ENCODE measurements at regions not wholly inside any gene's neighbourhood (a gene's known extent, or its start where the extent isn't known, plus 50 kb on each side); places are given as distances from the start of the nearest gene placed in this dataset.
"Not testable (repeated sequence)": the region's sequence is repeated elsewhere in the genome, so short reads cannot be mapped to it uniquely, and the experiment has no call there.

DNA sequence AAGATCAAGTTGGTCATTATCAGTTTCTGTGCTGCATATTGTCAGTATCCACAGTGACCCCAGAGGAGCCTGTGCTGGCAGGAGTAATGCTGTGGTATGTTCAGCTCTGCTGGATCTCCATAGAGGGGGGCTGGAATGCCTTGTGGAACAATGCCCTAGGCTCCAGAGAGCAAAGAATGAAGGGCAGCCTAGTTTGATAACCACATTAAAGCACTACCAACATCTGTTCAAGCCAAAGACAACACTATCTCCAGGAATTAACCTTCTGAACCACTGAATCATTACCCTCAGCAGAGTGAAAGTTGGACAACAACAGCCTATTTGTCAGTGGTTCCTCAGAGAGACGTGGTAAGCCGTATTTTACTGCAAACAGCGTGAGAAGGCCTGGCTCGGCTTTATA, 192.3 kb upstream of the CXorf66 start:
- DNase-seq (no peak), ATAC-seq (no peak)
- Histone ChIP-seq H3K9me3 (no peaks in the 10 kb centered on the region), H3K27me3 (no peaks in the 10 kb centered on the region), H3K27ac (no peak overlapping the region), H3K36me3 (replicated peaks in 1 of 2; ENCODE audit: insufficient read depth in 1 of 2, low read depth in 2 of 2) (no peaks in the 10 kb centered on the region), H3K4me1 (no peaks in the 10 kb centered on the region), H3K4me3 (no peak overlapping the region)
- TF ChIP-seq, protein P1, sequence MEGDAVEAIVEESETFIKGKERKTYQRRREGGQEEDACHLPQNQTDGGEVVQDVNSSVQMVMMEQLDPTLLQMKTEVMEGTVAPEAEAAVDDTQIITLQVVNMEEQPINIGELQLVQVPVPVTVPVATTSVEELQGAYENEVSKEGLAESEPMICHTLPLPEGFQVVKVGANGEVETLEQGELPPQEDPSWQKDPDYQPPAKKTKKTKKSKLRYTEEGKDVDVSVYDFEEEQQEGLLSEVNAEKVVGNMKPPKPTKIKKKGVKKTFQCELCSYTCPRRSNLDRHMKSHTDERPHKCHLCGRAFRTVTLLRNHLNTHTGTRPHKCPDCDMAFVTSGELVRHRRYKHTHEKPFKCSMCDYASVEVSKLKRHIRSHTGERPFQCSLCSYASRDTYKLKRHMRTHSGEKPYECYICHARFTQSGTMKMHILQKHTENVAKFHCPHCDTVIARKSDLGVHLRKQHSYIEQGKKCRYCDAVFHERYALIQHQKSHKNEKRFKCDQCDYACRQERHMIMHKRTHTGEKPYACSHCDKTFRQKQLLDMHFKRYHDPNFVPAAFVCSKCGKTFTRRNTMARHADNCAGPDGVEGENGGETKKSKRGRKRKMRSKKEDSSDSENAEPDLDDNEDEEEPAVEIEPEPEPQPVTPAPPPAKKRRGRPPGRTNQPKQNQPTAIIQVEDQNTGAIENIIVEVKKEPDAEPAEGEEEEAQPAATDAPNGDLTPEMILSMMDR (IDR thresholded peaks at IDR 0.05) = no peak
- TF ChIP-seq POLR2A (IDR thresholded peaks at IDR 0.05) = no peak
- 5 to 29% methylated on average over 4 of the region's 4 CpGs for WGBS, 2 donors
- intact Hi-C loops (cut with DNase I) = no loop called here

DNA sequence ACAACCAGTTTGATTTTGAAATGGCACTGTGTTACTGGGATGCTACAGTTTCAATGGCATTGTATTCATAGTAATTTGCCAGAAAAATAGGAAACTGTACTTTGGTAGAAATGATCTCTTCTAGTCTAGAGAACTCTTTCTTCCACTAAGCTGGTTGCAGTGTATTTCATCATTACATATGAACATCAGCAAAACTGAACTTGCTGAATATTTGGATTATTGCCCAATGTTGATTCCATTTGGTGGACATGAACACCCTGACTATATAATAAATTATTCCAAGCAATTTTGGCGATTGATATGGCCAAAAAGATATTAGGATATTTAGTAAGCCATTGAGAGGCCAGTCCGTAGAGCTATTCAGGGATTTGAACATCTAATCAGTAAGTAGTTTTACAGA, 191.8 kb upstream of the CXorf66 start:
- Histone ChIP-seq H3K36me3 (replicated peaks in 1 of 2; ENCODE audit: insufficient read depth in 1 of 2, low read depth in 2 of 2) (no peaks in the 10 kb centered on the region), H3K4me3 (no peak overlapping the region), H3K9me3 (no peaks in the 10 kb centered on the region), H3K4me1 (no peaks in the 10 kb centered on the region), H3K27me3 (no peaks in the 10 kb centered on the region), H3K27ac (no peak overlapping the region)
- WGBS, 2 donors = 58 to 71% methylated on average over 2 of the region's 2 CpGs
- ATAC-seq (no peak), DNase-seq (no peak)
- intact Hi-C loops (cut with DNase I) = no loop called here
- no peak for TF ChIP-seq POLR2A (IDR thresholded peaks at IDR 0.05)
- TF ChIP-seq, protein P1 (IDR thresholded peaks at IDR 0.05) = no peak

DNA sequence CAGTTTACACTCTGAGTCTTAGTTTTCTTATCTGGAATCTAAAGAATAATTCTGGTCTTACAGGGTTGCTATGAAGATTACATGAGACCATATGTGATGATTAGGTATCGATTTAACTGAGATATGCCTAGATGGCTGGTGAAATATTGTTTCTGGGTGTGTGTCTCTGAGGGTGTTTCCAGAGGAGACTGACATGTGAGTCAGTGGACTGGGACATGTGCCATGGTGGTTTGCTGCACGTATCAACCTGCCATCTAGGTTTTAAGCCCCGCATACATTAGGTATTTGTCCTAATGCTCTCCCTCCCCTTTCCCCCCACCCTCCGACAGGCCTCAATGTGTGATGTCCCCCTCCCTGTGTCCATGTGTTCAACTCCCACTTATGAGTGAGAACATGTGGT, 186.0 kb upstream of the CXorf66 start:
- ATAC-seq = no peak
- no peak for DNase-seq
- H3K9me3 ChIP-seq = no peaks in the 10 kb centered on the region
- H3K4me3 ChIP-seq = no peak overlapping the region
- intact Hi-C loops (cut with DNase I) = no loop called here
- 61 to 92% methylated on average over 3 to 4 of the region's 4 CpGs for WGBS, 2 donors
- no peaks in the 10 kb centered on the region for H3K4me1 ChIP-seq
- no peaks in the 10 kb centered on the region for H3K36me3 ChIP-seq (replicated peaks in 1 of 2; ENCODE audit: insufficient read depth in 1 of 2, low read depth in 2 of 2)
- H3K27ac ChIP-seq = no peak overlapping the region
- TF ChIP-seq, protein P1 (IDR thresholded peaks at IDR 0.05) = no peak
- TF ChIP-seq POLR2A (IDR thresholded peaks at IDR 0.05) = no peak
- no peaks in the 10 kb centered on the region for H3K27me3 ChIP-seq

DNA sequence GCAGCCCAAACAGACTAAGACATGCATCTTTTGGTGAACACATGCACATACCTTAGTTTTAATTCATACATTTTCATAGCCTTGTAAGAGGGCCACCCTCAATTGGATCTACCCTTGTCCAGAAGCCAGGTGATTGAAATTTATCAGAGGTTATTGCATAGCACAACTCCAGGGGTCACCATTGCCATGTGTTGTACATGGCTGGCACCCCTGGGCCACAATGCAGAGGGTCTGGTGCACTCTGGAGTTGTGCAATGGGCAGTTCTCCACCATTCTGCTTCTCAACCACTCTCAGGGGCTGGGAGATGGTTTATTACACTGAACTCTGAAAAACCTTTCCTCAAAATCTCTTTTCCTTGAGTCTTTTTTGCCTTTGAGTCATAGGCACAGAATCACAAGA, 184.4 kb upstream of the CXorf66 start:
- TF ChIP-seq, protein P1 (IDR thresholded peaks at IDR 0.05) = no peak
- TF ChIP-seq POLR2A (IDR thresholded peaks at IDR 0.05) = no peak
- Histone ChIP-seq H3K9me3 (no peaks in the 10 kb centered on the region), H3K36me3 (replicated peaks in 1 of 2; ENCODE audit: insufficient read depth in 1 of 2, low read depth in 2 of 2) (no peaks in the 10 kb centered on the region), H3K27me3 (no peaks in the 10 kb centered on the region), H3K4me3 (no peak overlapping the region), H3K4me1 (no peaks in the 10 kb centered on the region), H3K27ac (no peak overlapping the region)
- intact Hi-C loops (cut with DNase I) = no loop called here
- ATAC-seq (no peak), DNase-seq (no peak)

DNA sequence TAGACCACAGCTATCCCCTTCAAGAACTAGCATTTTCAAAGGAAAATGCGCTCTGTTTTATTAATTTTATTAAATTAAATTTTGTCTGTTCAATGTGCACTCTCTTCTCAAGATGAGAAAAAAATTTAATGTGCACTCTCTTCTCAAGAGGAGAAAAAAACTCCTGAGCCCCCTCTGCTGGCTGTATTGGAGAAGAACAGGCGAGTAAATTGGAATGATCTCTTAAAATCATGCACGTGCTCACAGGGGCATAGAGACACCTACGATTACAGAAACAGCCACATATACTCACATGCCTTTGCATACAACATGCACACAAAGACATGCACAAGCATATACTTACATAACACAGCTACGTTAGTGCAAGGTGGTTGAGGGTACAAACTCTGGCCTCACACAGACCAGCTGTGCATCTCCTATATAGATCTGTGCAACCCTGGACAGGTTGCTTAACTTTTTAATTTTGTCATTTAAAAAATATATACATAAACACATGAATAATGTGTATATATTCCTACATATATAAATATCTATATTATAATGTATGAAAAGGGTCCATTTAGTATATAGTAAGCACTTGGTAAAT, 176.2 kb upstream of the CXorf66 start:
- Histone ChIP-seq H3K4me3 (no peak overlapping the region), H3K27me3 (no peaks in the 10 kb centered on the region), H3K9me3 (no peaks in the 10 kb centered on the region), H3K4me1 (no peaks in the 10 kb centered on the region), H3K27ac (no peak overlapping the region), H3K36me3 (replicated peaks in 1 of 2; ENCODE audit: insufficient read depth in 1 of 2, low read depth in 2 of 2) (no peaks in the 10 kb centered on the region)
- intact Hi-C loops (cut with DNase I) = no loop called here
- TF ChIP-seq, protein P1 (IDR thresholded peaks at IDR 0.05) = peak in 6 of 7 experiments; percentile 24 to 60 (median 40)
- no peak for TF ChIP-seq POLR2A (IDR thresholded peaks at IDR 0.05)
- 4% methylated on average over 5 of the region's 5 CpGs for WGBS, 2 donors
- DNase-seq (peak; percentile 4 to 48 (median 30)), ATAC-seq (no peak)

DNA sequence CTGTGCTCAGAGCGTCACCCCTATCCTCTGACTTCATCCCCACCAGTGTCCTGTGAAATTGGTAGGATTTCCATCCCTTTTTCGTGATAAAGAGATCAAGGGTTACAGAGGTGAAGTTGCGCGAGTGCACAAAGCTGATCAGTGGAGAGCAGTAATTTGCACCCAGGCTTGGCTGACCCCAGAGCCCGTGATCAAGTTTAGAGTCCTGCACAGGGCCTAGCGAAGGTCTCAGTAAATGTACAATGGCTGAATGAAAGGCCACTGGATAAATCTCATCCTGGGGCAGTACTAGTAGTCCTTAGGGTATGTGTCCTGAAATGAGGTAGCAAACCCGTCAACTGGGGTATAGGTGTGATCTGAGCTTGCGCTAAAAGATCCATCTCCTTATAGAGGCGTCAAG, 173.2 kb upstream of the CXorf66 start:
- H3K9me3 ChIP-seq; H3K27me3 ChIP-seq; H3K4me3 ChIP-seq; ATAC-seq; H3K27ac ChIP-seq; H3K4me1 ChIP-seq; intact Hi-C loops (cut with DNase I); H3K36me3 ChIP-seq (replicated peaks in 1 of 2; ENCODE audit: insufficient read depth in 1 of 2, low read depth in 2 of 2); DNase-seq: not testable (repeated sequence)
- 82 to 89% methylated on average over 8 to 9 of the region's 9 CpGs for WGBS, 2 donors

DNA sequence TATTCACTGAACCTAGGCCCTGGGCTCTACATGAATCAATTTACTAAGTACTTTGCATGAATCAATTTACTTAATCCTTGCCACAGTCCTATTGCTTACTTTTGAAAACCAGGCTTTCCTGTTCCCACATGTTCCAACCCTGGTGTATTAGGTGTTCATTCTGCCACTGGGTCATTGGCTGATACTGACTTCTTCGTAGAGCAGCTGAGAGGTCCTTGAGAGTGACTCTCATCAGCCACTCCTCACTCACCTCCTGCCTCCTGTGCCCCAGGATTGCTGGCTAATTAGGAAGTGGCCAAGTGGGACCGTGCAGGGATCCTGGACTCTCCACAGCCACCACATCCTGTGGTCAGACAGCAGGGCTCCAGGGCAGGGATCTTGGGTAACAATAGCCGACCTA, 172.7 kb upstream of the CXorf66 start:
- H3K9me3 ChIP-seq; H3K4me3 ChIP-seq; intact Hi-C loops (cut with DNase I); H3K27me3 ChIP-seq; ATAC-seq; H3K4me1 ChIP-seq; DNase-seq; H3K36me3 ChIP-seq (replicated peaks in 1 of 2; ENCODE audit: insufficient read depth in 1 of 2, low read depth in 2 of 2); H3K27ac ChIP-seq: not testable (repeated sequence)
- WGBS, 2 donors = no CpG with 5 or more reads among the region's 3 CpGs
